Epithelial cell of esophagus (primary cell): ENCODE measurements at regions not wholly inside any gene's neighbourhood (a gene's known extent, or its start where the extent isn't known, plus 50 kb on each side); places are given as distances from the start of the nearest gene placed in this dataset.
A peak's percentile ranks its signal among the peaks of the same experiment; 100 is the strongest.

Experiments
- DNase-seq: peaks from one replicate; pipeline ENCODE4 v3.0.0; 2010; ENCODE audit warnings: low read depth
- H3K4me3 ChIP-seq: 2 replicates; pipeline ENCODE4 v1.5.1; 2011; ENCODE audit warnings: mild to moderate bottlenecking, low read length, control low read depth
- CTCF ChIP-seq: IDR thresholded peaks from 2 replicates; pipeline ENCODE4 v1.5.1; 2011; ENCODE audit warnings: low read depth, mild to moderate bottlenecking, low read length, control low read depth, inconsistent platforms; ENCODE audit not compliant: insufficient read depth; ENCODE audit errors: missing control alignments

GRCh38 chr20:22213271-22213670 is 371.1 kb downstream of the FOXA2 start:
- no peak for TF ChIP-seq CTCF
- no peak overlapping the region for H3K4me3 ChIP-seq
- DNase-seq: no peak

GRCh38 chr20:22207280-22207679 is 377.1 kb downstream of the FOXA2 start:
- no peak for DNase-seq
- TF ChIP-seq CTCF: no peak
- no peak overlapping the region for H3K4me3 ChIP-seq

- H3K4me3 ChIP-seq: no peak overlapping the region
- no peak for TF ChIP-seq CTCF
- DNase-seq: no peak
Observed at GRCh38 chr20:22204801-22205200, 379.6 kb downstream of the FOXA2 start.

GRCh38 chr20:22182148-22182547 is 402.2 kb downstream of the FOXA2 start:
- TF ChIP-seq CTCF: no peak
- H3K4me3 ChIP-seq: no peak overlapping the region
- no peak for DNase-seq

- no peak for DNase-seq
- TF ChIP-seq CTCF: peak; percentile 20
- no peak overlapping the region for H3K4me3 ChIP-seq
Observed at GRCh38 chr20:22180244-22180643, 404.1 kb downstream of the FOXA2 start.

- TF ChIP-seq CTCF: no peak
- DNase-seq: no peak
- no peak overlapping the region for H3K4me3 ChIP-seq
Observed at GRCh38 chr20:22160101-22160652, 424.2 kb downstream of the FOXA2 start.

- no peak for TF ChIP-seq CTCF
- no peak overlapping the region for H3K4me3 ChIP-seq
- no peak for DNase-seq
Observed at GRCh38 chr20:22159276-22159675, 425.1 kb downstream of the FOXA2 start.
